Retinal pigment epithelial cell (primary cell): ENCODE measurements at regions not wholly inside any gene's neighbourhood (a gene's known extent, or its start where the extent isn't known, plus 50 kb on each side); places are given as distances from the start of the nearest gene placed in this dataset.

ENCODE experiments used
- DNase-seq: peaks from one replicate; pipeline ENCODE4 v3.0.0-alpha.2; 2010; ENCODE audit warnings: low read depth
- H3K4me3 ChIP-seq: 2 replicates; pipeline ENCODE4 v1.5.1; 2011; ENCODE audit warnings: mild to moderate bottlenecking, low read length, control low read depth, moderate library complexity
- TF ChIP-seq, protein P1 (sequence below): conservative IDR thresholded peaks from 2 replicates; pipeline ENCODE4 v1.5.1; 2011; ENCODE audit warnings: low read depth, low read length, control low read depth, inconsistent platforms

DNA sequence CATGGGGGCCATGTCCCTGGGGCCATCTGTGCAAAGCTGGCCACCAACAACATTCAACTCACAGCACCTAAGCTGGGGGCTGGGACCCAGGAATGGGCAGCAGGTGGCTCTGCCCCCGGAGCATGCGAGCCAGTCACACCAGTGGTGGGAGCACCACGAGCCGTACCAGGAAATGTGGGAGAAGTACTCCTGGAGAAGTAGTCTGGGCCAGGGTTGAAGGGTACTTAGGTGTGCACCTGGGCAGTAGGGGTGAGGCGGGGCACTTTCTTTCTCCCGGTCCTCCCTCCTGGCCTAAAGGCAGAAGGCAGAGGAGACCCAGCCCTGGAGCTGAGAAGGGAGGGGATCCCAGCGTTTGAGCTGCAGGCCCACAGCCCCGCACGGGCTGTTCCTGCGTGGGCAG lies 94.2 kb downstream of the PLXNA1 start:
- TF ChIP-seq, protein P1, sequence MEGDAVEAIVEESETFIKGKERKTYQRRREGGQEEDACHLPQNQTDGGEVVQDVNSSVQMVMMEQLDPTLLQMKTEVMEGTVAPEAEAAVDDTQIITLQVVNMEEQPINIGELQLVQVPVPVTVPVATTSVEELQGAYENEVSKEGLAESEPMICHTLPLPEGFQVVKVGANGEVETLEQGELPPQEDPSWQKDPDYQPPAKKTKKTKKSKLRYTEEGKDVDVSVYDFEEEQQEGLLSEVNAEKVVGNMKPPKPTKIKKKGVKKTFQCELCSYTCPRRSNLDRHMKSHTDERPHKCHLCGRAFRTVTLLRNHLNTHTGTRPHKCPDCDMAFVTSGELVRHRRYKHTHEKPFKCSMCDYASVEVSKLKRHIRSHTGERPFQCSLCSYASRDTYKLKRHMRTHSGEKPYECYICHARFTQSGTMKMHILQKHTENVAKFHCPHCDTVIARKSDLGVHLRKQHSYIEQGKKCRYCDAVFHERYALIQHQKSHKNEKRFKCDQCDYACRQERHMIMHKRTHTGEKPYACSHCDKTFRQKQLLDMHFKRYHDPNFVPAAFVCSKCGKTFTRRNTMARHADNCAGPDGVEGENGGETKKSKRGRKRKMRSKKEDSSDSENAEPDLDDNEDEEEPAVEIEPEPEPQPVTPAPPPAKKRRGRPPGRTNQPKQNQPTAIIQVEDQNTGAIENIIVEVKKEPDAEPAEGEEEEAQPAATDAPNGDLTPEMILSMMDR: no peak
- DNase-seq: no peak

DNA sequence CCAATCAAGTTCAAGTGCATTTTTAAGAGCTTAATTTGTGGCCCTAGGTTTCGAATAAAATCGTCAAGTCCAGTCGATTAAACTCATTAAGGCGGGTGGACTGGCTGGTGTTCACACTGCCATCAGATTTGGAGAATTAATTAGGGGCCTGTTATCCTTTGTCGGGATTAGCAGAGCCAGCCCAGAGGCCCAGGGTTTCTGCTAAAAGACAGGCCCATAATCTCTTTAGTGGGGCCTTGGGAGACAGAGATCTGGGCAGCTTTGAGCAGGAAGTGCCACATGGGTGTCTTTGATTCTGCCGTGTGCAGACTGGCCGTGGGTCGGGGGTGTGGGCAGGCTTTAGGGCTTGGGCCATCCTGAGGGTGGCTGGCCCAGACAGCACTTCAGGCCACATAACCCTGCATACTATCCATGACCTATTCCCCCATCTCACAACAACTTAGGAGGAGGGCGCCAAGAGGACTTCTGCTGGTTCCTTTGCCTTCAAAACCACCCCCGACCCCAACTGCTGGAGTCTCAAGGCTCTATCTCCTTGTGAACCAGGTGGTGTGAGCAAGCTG lies 94.7 kb downstream of the PLXNA1 start:
- DNase-seq: peak; percentile 61
- TF ChIP-seq, protein P1: no peak
- H3K4me3 ChIP-seq: no peak overlapping the region

More for the DNA sequence above, 94.2 kb downstream of the PLXNA1 start:
- no peak overlapping the region for H3K4me3 ChIP-seq

DNA sequence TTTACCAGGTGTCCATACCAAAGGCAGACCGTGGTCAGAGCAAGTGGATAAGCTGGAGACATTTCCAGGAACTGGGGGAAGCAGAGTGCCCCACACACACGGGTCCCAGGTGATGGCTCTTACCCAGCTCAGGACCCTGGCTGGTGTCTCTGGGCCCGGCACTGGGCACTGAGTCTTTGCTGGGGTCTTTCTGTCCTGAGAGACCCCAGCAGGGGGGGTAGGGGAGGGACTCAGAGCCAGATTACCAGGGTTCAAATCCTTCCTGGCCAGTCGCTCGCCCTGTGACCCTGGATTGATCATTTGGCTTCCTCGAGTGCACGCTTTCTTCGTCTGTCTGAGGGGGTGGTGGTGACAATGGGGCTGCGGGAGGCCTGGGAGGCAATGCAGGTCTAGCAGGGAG lies 95.7 kb downstream of the PLXNA1 start:
- no peak for DNase-seq
- TF ChIP-seq, protein P1: no peak
- no peak overlapping the region for H3K4me3 ChIP-seq

DNA sequence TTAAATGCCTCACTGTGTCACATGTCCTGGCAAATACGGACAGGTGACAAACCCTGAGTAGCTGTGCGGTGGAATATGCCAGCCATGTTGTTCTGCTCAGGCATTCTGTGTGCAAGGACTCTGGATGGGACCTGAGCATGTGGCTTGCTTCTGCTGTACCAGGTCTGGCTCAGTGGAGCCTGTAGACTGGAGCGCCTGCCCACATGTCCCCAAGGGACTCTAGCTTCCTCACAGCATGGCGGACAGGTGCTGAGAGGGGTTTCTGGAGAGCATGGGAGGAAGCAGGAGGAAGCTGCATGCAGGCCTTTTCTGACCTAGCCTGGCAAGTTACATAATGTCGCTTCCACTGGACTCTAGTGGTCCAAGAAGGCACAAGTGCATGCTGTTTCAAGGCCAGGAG lies 96.3 kb downstream of the PLXNA1 start:
- H3K4me3 ChIP-seq: no peak overlapping the region
- TF ChIP-seq, protein P1: no peak
- DNase-seq: no peak

DNA sequence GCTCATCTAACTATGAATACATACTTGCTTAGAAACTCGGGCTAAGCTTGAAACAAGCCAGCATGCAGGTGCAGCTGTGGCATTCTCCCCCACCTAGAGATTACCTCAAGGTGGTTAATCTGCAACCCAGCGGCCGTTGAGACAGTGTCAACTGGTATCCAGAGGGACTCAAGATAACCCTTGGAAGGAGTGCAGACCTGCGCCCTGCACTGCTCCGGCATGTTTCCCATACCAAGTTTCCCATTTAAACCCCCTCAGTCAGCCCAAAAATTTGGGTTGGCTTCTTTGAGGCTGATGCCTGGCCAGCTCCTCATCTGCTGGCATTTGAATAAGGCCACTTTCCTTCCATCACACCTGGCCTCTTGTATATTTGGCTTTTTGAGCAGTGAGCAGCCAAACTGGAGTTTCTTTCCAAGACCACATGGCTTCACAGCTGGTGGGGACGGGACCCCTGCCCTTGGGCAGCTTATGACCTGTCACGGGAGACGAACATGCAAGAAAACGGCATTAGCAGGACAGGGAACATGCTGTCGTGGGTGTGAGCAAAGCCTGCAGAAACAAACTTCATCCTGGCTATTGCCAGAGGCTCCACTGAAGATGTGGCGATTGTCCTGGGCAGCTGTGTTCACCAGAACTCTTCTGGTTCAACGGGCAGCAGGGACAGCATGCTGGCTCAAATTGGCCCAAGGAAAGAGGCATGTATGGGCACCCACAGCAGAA lies 98.2 kb downstream of the PLXNA1 start:
- no peak overlapping the region for H3K4me3 ChIP-seq
- DNase-seq: no peak
- TF ChIP-seq, protein P1: no peak

DNA sequence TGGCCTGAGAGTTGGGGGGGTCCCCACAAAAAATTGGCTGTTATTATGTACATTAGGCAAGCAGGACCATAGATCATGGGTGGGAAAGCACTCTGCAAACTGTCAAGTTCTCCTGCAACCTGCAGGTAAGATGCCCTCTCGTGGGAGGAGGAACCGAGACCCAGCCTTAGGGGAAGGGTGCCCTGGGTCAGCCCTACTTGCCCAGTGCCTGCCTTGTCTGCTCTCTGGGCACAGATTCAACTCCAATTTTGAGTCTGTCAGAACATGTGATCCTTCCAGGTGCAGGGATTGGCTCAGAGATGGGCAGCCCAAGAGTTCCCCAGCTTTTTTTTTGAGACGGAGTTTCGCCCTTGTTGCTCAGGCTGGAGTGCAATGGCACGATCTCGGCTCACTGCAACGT lies 99.2 kb downstream of the PLXNA1 start:
- TF ChIP-seq, protein P1: no peak
- H3K4me3 ChIP-seq: no peak overlapping the region
- DNase-seq: no peak

DNA sequence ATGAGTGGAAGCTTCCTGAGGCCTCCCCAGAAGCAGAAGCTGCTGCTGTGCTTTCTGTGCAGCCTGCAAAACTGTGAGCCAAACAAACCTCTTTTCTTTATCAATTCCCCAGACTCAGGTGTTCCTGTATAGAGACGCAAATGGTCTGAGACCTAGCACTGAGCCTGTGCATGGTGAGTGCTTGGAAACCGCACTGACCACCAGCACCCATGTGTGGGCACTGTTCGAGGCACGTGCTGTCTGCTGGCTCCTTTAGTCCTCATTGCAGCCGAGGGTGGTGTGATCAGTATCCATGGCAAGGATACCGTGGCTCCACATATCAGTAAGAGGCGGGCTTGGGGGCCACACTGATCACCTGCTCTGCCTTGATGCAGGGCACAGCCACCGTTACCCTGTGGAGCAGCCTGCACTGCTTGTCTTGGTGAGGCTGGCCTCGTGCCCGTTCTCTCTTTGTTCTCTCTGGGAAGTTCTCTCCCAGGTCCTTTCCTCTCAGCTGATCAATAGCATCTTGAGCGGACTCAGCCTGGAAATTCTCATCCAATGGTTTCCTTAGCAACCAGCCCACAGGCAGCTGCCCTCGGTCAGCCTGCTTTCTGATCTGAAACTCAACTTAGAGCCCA lies 101.0 kb downstream of the PLXNA1 start:
- no peak overlapping the region for H3K4me3 ChIP-seq
- TF ChIP-seq, protein P1: no peak
- DNase-seq: no peak
